HG02763 (cell line): ENCODE measurements at regions not wholly inside any gene's neighbourhood (a gene's known extent, or its start where the extent isn't known, plus 50 kb on each side); places are given as distances from the start of the nearest gene placed in this dataset.
"Not testable (repeated sequence)": the region's sequence is repeated elsewhere in the genome, so short reads cannot be mapped to it uniquely, and the experiment has no call there.

Source experiments
- ATAC-seq: cut with Tn5 transposase; IDR thresholded peaks from one replicate; pipeline ENCODE4 v1.9.1; 2021; ENCODE audit warnings: mild to moderate bottlenecking, moderate library complexity; ENCODE audit not compliant: unreplicated experiment

GRCh38 chr5:56733580-56733979, 81.8 kb upstream of the MAP3K1 start:
- no peak for ATAC-seq

GRCh38 chr5:56732121-56732520, 83.2 kb upstream of the MAP3K1 start:
- ATAC-seq = no peak

DNA sequence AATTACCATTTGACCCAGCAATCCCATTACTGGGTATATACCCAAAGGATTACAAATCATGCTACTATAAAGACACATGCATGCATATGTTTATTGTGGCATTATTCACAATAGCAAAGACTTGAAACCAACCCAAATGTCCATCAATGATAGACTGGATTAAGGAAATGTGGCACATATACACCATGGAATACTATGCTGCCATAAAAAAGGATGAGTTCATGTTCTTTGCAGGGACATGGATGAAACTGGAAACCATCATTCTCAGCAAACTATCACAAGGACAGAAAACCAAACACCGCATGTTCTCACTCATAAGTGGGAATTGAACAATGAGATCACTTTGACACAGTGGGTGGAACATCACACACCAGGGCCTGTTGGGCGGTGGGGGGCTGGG, 83.9 kb upstream of the MAP3K1 start:
- ATAC-seq = not testable (repeated sequence)

GRCh38 chr5:56729488-56729887, 85.9 kb upstream of the MAP3K1 start:
- ATAC-seq = no peak

GRCh38 chr5:56725711-56726411, 89.5 kb upstream of the MAP3K1 start:
- ATAC-seq = no peak

DNA sequence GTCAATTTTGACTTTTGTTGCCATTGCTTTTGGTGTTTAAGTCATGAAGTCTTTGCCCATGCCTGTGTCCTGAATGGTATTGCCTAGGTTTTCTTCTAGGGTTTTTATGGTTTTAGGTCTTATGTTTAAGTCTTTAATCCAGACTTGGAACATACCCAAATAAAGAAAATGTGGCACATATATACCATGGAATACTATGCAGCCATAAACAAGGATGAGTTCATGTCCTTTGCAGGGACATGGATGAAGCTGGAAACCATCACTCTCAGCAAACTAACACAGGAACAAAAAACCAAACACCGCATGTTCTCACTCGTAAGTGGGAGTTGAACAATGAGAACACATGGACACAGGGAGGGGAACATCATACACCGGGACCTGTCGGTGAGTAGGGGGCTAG, 90.5 kb upstream of the MAP3K1 start:
- ATAC-seq = not testable (repeated sequence)

- ATAC-seq = no peak
Measured at GRCh38 chr5:56722317-56722716, 93.0 kb upstream of the MAP3K1 start.

- ATAC-seq = no peak
Measured at GRCh38 chr5:56717253-56717987, 97.9 kb upstream of the MAP3K1 start.

GRCh38 chr5:56715986-56716385, 99.4 kb upstream of the MAP3K1 start:
- no peak for ATAC-seq

DNA sequence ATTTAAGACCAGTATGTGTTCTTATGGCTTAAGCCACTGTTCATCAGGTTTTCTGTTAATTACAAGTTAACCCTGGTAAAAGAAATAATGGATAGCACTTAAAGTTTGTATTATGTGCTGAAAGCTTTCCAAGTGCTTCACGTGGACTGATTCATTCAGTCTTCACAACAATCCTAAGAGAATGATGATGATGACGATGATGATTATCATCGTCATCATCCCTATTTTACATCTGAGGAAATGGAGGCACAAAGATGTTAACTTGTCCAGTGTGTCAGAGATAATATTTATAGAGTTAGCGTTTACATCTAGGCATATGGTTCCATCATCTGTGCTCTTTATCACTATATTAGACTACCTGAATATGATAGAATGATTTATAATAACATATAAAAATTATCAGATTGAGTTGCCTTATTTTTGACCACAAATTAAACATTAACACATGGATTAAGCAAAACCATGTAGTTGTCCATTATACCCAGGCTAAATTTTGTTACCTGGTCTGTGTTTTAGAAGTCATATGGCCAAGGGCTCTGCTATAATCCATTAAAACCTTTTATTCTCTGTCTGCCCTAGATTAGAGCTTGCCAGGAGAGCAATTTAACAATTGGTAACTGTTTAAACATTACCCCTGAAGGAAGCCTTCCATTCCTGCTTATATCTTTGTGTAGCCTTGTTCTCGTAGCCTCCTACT, 102.3 kb upstream of the MAP3K1 start:
- no peak for ATAC-seq

DNA sequence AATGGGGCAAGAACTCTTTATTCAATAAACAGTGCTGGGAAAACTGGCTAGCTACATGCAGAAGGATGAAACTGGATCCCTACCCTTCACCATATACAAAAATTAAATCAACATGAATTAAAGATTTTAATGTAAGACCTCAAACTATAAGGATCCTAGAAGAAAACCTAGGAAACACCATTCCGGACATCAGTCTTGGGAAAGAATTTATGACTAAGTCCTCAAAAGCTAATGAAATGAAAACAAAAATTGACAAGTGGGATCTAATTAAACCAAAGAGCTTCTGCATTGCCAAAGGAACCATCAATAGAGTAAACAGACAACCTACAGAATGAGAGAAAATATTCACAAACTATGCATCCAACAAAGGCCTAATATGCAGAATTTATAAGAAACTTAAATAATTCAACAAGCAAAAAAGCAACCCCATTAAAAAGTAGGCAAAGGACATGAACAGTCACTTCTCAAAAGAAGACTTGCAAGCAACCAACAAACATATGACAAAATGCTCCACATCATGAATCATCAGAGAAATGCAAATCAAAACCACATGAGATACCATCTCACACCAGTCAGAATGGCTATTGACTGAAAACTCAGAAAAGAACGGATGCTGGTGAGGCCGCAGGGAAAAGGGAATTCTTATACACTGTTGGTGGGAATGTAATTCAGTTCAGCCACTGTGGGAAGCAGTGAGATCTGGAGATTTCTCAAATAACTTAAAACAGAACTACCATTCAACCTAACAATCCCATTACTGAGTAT, 104.3 kb upstream of the MAP3K1 start:
- ATAC-seq = no peak

DNA sequence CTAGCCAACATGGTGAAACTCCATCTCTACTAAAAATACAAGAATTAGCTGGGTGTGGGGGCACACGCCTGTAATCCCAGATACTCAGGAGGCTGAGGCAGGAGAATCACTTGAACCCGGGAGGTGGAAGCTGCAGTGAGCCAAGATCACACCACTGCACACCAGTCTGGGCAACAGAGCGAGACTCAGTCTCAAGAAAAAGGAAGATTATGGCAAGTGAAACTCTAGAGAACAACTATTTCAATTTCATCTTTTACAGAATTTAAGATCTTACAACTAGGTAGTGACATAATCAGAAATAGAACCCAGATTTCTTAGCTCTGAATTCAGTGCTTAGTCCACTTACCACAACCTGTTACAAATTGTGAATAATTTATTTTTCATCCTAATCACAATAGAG, 108.8 kb upstream of the MAP3K1 start:
- no peak for ATAC-seq

- no peak for ATAC-seq
Measured at GRCh38 chr5:56705217-56705616, 110.1 kb upstream of the MAP3K1 start.

DNA sequence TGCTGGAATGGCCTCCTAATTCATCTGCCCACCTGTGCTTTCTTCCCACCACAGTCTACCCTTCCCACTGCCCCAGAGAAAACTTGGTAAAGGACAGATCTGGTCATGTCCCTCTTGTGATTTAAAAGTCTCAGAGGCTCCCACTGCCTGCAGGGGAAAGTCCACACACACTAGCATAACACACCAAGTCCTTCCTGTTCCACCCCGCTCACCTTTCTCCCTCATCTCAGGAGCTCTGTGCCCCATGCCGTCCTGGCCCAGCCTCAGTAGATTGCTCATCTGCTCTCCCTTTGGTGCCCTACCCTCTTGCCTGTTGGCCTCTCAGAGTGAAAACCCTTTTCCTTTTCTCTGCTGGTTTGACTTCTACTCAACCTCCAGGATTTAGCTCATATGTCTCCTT, 111.4 kb upstream of the MAP3K1 start:
- no peak for ATAC-seq

DNA sequence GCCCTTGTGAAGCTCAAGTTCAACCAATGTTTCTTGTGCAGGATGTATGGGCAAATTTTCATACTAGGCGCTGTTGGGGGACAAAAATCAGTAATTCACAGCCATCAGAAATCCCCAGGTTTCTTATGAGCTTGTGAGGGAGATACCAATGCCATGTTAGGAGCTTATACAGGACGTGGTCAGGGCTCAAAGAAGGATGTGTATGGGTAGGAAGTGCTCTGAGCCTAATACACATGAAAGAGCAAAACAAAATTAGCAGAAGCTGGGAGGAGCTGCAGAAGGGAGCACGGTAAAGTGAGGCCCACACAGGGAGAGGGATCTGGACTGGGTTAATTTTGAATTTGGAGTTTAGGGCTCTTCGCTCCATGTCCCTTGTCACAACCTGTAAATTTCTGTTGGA, 114.6 kb upstream of the MAP3K1 start:
- no peak for ATAC-seq

- no peak for ATAC-seq
Measured at GRCh38 chr5:56699538-56699937, 115.8 kb upstream of the MAP3K1 start.

DNA sequence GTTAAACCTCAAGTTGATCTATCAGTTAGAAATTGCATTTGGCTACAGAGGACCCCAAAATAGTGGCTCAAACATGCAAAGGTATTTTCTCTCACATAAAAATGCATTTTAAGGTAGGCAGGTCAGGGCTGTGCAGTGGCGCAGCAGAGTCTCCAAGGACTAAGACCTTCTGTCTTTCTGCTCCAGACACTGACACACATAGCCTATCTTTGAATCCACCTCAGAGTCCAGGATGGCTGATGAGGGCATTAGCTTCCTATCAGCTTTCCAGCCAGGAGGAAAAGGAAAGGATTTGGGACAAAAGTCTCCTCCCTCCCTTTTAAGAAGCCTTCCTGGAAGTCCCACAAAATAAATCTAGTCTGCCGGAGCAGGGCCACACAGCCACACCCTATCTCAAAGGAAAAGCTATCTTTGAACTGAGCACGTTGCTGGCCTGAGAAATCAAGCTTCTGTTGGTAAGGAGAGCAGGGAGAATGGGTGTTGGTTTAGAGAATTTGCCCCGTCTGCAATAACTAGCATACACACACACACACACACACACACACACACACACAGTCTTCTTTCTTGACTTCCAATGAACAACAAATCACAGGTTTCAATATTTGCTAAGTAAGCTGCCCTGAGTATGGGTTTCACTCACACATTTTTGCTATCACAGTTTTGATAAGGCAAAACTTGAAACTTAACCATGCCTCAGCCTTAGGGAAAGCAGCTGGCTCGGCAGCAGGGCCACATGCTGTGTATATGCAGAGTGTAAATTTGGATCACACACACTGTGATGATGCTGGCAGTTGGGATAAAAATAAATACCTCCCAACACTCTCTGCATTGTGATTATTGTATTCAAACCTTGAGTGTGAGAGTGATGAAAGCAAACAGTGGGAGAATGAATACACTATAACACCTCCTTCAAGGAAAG, 116.6 kb upstream of the MAP3K1 start:
- ATAC-seq = no peak

- ATAC-seq = no peak
Measured at GRCh38 chr5:56696900-56697299, 118.4 kb upstream of the MAP3K1 start.

DNA sequence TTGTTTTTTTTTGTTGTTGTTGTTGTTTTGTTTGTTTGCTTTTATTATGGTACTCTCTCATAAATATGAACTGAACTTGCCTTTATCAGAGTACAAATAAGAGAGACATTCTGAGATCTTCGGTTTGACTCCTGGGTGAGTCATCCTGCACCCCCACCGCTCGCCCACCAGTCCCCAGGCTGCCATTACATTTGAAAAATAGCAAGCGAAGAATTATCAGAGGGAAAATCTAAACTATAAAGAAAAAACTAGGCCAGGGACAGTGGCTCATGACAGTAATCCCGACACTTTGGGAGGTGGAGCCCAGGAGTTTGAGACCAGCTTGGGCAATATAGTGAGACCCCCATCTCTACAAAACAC, 122.1 kb upstream of the MAP3K1 start:
- no peak for ATAC-seq
